ENCODE measurements at regions not wholly inside any gene's neighbourhood (a gene's known extent, or its start where the extent isn't known, plus 50 kb on each side); places are given as distances from the start of the nearest gene placed in this dataset.
A peak's percentile ranks its signal among the peaks of the same experiment; 100 is the strongest.

- peak; percentile 95 for ATAC-seq
These were observed 183.9 kb downstream of the ARRDC4 start for GRCh38 chr15:98144388-98144787.

- ATAC-seq, result no peak
These were observed 185.7 kb downstream of the ARRDC4 start for GRCh38 chr15:98146031-98146820.

- no peak for ATAC-seq
These were observed 186.9 kb downstream of the ARRDC4 start for GRCh38 chr15:98147415-98147814.

- no peak for ATAC-seq
These were observed 189.6 kb downstream of the ARRDC4 start for GRCh38 chr15:98150084-98150483.

- no peak for ATAC-seq
These were observed 190.0 kb downstream of the ARRDC4 start for GRCh38 chr15:98150536-98150935.

GRCh38 chr15:98151096-98151495 is 190.6 kb downstream of the ARRDC4 start:
- no peak for ATAC-seq

- no peak for ATAC-seq
These were observed 191.7 kb downstream of the ARRDC4 start for GRCh38 chr15:98152156-98152555.

- ATAC-seq, result peak; percentile 74
These were observed 194.4 kb downstream of the ARRDC4 start for GRCh38 chr15:98154863-98155262.

- ATAC-seq, result no peak
These were observed 194.9 kb downstream of the ARRDC4 start for GRCh38 chr15:98155356-98155755.

- no peak for ATAC-seq
These were observed 199.7 kb downstream of the ARRDC4 start for GRCh38 chr15:98160236-98160635.

- ATAC-seq, result no peak
These were observed 203.0 kb downstream of the ARRDC4 start for GRCh38 chr15:98163319-98164045.

- ATAC-seq, result no peak
These were observed 204.1 kb downstream of the ARRDC4 start for GRCh38 chr15:98164571-98164970.

GRCh38 chr15:98164986-98165385 is 204.5 kb downstream of the ARRDC4 start:
- no peak for ATAC-seq

GRCh38 chr15:98167722-98168268 is 207.3 kb downstream of the ARRDC4 start:
- ATAC-seq, result no peak

GRCh38 chr15:98169551-98169950 is 209.0 kb downstream of the ARRDC4 start:
- ATAC-seq, result no peak

- no peak for ATAC-seq
These were observed 213.8 kb downstream of the ARRDC4 start for GRCh38 chr15:98174286-98174685.

- ATAC-seq, result no peak
These were observed 214.3 kb downstream of the ARRDC4 start for GRCh38 chr15:98174841-98175240.

- peak; percentile 91 for ATAC-seq
These were observed 217.6 kb downstream of the ARRDC4 start for GRCh38 chr15:98177966-98178592.

GRCh38 chr15:98178861-98179260 is 218.4 kb downstream of the ARRDC4 start:
- ATAC-seq, result no peak

- no peak for ATAC-seq
These were observed 227.0 kb downstream of the ARRDC4 start for GRCh38 chr15:98187549-98187948.

- ATAC-seq, result no peak
These were observed 230.4 kb downstream of the ARRDC4 start for GRCh38 chr15:98190914-98191313.

- no peak for ATAC-seq
These were observed 235.3 kb downstream of the ARRDC4 start for GRCh38 chr15:98195796-98196195.

GRCh38 chr15:98196371-98196770 is 235.9 kb downstream of the ARRDC4 start:
- no peak for ATAC-seq
